Chondrocyte (in vitro differentiated cells): ENCODE measurements at regions not wholly inside any gene's neighbourhood (a gene's known extent, or its start where the extent isn't known, plus 50 kb on each side); places are given as distances from the start of the nearest gene placed in this dataset.

ENCODE experiments used
- DNase-seq: peaks from one replicate; pipeline ENCODE4 v3.0.0; 2021; ENCODE audit warnings: mixed read lengths, low spot score
- H3K27ac Mint-ChIP-seq: one replicate; pipeline ENCODE4 v1.8.0; 2021; ENCODE audit warnings: mild to moderate bottlenecking, moderate library complexity, mixed read lengths; ENCODE audit not compliant: unreplicated experiment
- H3K27me3 Mint-ChIP-seq: 2 replicates; pipeline ENCODE4 v1.8.0; 2021; ENCODE audit warnings: low read depth, mixed read lengths
- H3K36me3 Mint-ChIP-seq: 2 replicates; pipeline ENCODE4 v1.8.0; 2021; ENCODE audit warnings: low read depth, mixed read lengths
- H3K4me1 Mint-ChIP-seq: 2 replicates; pipeline ENCODE4 v1.8.0; 2021; ENCODE audit warnings: low read depth, mild to moderate bottlenecking, mixed read lengths
- H3K4me3 Mint-ChIP-seq: one replicate; pipeline ENCODE4 v1.8.0; 2021; ENCODE audit warnings: mild to moderate bottlenecking, moderate library complexity, mixed read lengths; ENCODE audit not compliant: unreplicated experiment
- H3K9me3 Mint-ChIP-seq: 2 replicates; pipeline ENCODE4 v1.8.0; 2021; ENCODE audit warnings: low read depth, mixed read lengths
- TF ChIP-seq, protein P1 (sequence below): fragments of 200-600 bp; sonication (generic); IDR thresholded peaks from 2 replicates; pipeline ENCODE4 v1.5.0; 2021; ENCODE audit warnings: antibody characterized with exemption, mild to moderate bottlenecking, moderate library complexity

DNA sequence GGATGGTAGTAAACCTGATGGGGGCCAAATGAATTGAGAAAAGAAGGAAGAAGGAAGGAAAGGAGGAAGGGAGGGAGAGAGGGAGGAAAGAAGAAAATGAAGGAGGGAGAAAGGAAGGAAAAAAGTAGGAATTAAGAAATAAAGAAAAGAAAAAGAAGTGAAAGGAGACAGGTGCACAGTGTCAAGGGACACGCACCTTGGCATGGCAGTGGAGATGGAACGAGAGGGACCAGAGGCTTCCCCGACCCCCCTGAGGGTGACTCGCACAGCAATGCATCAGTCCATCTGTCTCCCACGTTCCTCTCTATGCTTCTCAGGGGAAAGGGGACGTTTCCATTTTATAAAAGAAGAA, 199.6 kb downstream of the CXCL12 start:
- H3K27me3 Mint-ChIP-seq = peaks cover 5% of the 10 kb centered on the region
- TF ChIP-seq, protein P1, sequence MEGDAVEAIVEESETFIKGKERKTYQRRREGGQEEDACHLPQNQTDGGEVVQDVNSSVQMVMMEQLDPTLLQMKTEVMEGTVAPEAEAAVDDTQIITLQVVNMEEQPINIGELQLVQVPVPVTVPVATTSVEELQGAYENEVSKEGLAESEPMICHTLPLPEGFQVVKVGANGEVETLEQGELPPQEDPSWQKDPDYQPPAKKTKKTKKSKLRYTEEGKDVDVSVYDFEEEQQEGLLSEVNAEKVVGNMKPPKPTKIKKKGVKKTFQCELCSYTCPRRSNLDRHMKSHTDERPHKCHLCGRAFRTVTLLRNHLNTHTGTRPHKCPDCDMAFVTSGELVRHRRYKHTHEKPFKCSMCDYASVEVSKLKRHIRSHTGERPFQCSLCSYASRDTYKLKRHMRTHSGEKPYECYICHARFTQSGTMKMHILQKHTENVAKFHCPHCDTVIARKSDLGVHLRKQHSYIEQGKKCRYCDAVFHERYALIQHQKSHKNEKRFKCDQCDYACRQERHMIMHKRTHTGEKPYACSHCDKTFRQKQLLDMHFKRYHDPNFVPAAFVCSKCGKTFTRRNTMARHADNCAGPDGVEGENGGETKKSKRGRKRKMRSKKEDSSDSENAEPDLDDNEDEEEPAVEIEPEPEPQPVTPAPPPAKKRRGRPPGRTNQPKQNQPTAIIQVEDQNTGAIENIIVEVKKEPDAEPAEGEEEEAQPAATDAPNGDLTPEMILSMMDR = no peak
- peaks cover 46% of the 10 kb centered on the region for H3K4me1 Mint-ChIP-seq
- DNase-seq = no peak
- no peak overlapping the region for H3K4me3 Mint-ChIP-seq
- H3K36me3 Mint-ChIP-seq = no peaks in the 10 kb centered on the region
- H3K27ac Mint-ChIP-seq = no peak overlapping the region
- H3K9me3 Mint-ChIP-seq = no peaks in the 10 kb centered on the region

GRCh38 chr10:44184633-44185314, 200.1 kb downstream of the CXCL12 start:
- TF ChIP-seq, protein P1 = no peak
- no peaks in the 10 kb centered on the region for H3K36me3 Mint-ChIP-seq
- H3K27me3 Mint-ChIP-seq = peaks cover 5% of the 10 kb centered on the region
- H3K4me3 Mint-ChIP-seq = no peak overlapping the region
- no peak for DNase-seq
- H3K4me1 Mint-ChIP-seq = peaks cover 51% of the 10 kb centered on the region
- no peaks in the 10 kb centered on the region for H3K9me3 Mint-ChIP-seq
- no peak overlapping the region for H3K27ac Mint-ChIP-seq

- Mint-ChIP-seq H3K36me3 (no peaks in the 10 kb centered on the region), H3K4me3 (no peak overlapping the region), H3K27me3 (peaks cover 5% of the 10 kb centered on the region), H3K9me3 (no peaks in the 10 kb centered on the region), H3K27ac (no peak overlapping the region), H3K4me1 (peaks cover 58% of the 10 kb centered on the region)
- TF ChIP-seq, protein P1 = no peak
- no peak for DNase-seq
Observed at GRCh38 chr10:44183667-44184632, 200.9 kb downstream of the CXCL12 start.

DNA sequence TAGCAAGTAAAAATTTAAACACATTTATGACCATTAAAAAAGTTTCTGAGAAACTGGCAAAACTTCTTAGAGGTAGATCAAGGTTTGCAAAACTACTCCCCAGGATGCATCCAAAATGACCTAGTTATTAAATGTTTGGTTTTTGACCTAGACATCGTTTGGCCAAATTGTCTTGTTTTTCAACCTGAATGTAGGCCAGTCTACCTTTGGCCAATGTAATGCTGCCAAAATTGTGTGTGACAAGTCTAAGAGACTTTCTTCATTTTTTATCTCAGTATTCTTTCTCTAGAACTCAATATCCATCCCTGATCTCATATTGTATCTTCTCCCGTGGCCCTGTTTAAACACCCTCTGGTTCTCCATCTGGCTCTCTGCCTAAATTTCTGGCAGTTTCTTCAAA, 202.0 kb downstream of the CXCL12 start:
- Mint-ChIP-seq H3K27ac (no peak overlapping the region), H3K9me3 (peaks cover 4% of the 10 kb centered on the region), H3K4me1 (peaks cover 61% of the 10 kb centered on the region), H3K4me3 (no peak overlapping the region), H3K36me3 (no peaks in the 10 kb centered on the region), H3K27me3 (peaks cover 5% of the 10 kb centered on the region)
- TF ChIP-seq, protein P1 = no peak
- DNase-seq = no peak

DNA sequence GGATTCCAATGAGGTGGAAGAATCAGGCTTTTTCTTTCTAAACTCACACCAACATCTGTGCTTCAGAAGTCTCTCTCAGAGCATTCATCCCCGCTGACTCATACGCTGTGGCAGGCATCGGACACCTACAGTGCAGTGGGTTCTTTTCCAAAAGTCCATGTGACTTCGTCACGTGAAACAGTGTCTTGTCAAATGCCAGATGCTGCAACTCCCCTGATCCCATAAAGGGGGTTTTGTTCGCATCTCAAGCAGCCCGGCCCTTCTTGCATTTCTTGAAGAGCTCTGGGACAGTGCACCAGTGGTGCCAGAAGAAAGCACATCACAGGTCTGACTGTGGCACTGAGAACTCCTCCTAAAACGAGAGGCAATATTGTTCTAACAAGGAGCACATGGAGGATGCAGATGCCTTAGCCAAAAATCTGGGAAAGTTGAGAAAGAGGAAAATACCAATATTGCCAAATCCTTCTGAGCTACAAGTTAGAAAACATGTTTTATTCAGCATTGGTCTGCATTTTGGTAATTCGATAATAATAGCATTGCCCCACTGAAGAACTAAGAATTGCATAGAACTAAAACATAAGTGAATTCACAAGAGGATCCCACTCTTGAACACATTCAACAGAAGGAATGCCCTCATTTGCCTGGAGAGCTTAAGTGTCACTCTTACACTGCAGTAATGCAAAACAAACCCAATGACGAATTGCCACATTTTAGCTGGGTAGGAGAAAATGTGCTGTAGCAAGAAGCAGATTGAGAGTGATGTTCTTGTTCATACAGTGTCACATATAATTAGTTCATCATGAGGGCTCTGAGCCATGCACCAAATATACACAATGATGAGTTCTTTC, 204.4 kb downstream of the CXCL12 start:
- H3K4me1 Mint-ChIP-seq = peaks cover 70% of the 10 kb centered on the region
- H3K36me3 Mint-ChIP-seq = no peaks in the 10 kb centered on the region
- H3K27ac Mint-ChIP-seq = peak overlapping the region; percentile 87

More for the DNA sequence above, 204.4 kb downstream of the CXCL12 start:
- DNase-seq = no peak
- TF ChIP-seq, protein P1 = no peak
- no peaks in the 10 kb centered on the region for H3K27me3 Mint-ChIP-seq
- no peak overlapping the region for H3K4me3 Mint-ChIP-seq
- peaks cover 4% of the 10 kb centered on the region for H3K9me3 Mint-ChIP-seq
